ENCODE measurements at regions not wholly inside any gene's neighbourhood (a gene's known extent, or its start where the extent isn't known, plus 50 kb on each side); places are given as distances from the start of the nearest gene placed in this dataset.
"Not testable (repeated sequence)": the region's sequence is repeated elsewhere in the genome, so short reads cannot be mapped to it uniquely, and the experiment has no call there.

- Mint-ChIP-seq H3K27ac (no peak overlapping the region), H3K4me3 (no peak overlapping the region), H3K36me3 (ENCODE audit: low read depth) (no peaks in the 10 kb centered on the region), H3K9me3 (peaks cover 14% of the 10 kb centered on the region), H3K4me1 (no peaks in the 10 kb centered on the region), H3K27me3 (no peaks in the 10 kb centered on the region)
- ATAC-seq, result no peak
- DNase-seq, result no peak
Observed at GRCh38 chr10:109047856-109048255, 875.5 kb downstream of the XPNPEP1 start.

GRCh38 chr10:109046427-109046826, 876.9 kb downstream of the XPNPEP1 start:
- not testable (repeated sequence) for H3K36me3 Mint-ChIP-seq (ENCODE audit: low read depth); DNase-seq; ATAC-seq; H3K4me3 Mint-ChIP-seq; H3K27me3 Mint-ChIP-seq; H3K4me1 Mint-ChIP-seq; H3K27ac Mint-ChIP-seq
- peaks cover 14% of the 10 kb centered on the region for H3K9me3 Mint-ChIP-seq

GRCh38 chr10:109040622-109041021, 882.7 kb downstream of the XPNPEP1 start:
- no peak overlapping the region for H3K4me3 Mint-ChIP-seq
- H3K27ac Mint-ChIP-seq, result no peak overlapping the region
- DNase-seq (no peak), ATAC-seq (no peak)
- H3K9me3 Mint-ChIP-seq, result no peaks in the 10 kb centered on the region
- H3K36me3 Mint-ChIP-seq (ENCODE audit: low read depth), result no peaks in the 10 kb centered on the region
- no peaks in the 10 kb centered on the region for H3K4me1 Mint-ChIP-seq
- no peaks in the 10 kb centered on the region for H3K27me3 Mint-ChIP-seq

GRCh38 chr10:109037978-109038377, 885.3 kb downstream of the XPNPEP1 start:
- H3K36me3 Mint-ChIP-seq (ENCODE audit: low read depth), result no peaks in the 10 kb centered on the region
- DNase-seq, result no peak
- no peaks in the 10 kb centered on the region for H3K4me1 Mint-ChIP-seq
- no peak overlapping the region for H3K4me3 Mint-ChIP-seq
- no peak for ATAC-seq
- no peak overlapping the region for H3K27ac Mint-ChIP-seq
- no peaks in the 10 kb centered on the region for H3K27me3 Mint-ChIP-seq
- no peaks in the 10 kb centered on the region for H3K9me3 Mint-ChIP-seq

- Mint-ChIP-seq H3K4me1 (no peaks in the 10 kb centered on the region), H3K4me3 (no peak overlapping the region), H3K27ac (no peak overlapping the region), H3K36me3 (ENCODE audit: low read depth) (no peaks in the 10 kb centered on the region), H3K9me3 (peaks cover 4% of the 10 kb centered on the region), H3K27me3 (no peaks in the 10 kb centered on the region)
- ATAC-seq, result no peak
- DNase-seq, result no peak
Observed at GRCh38 chr10:109030581-109031210, 892.6 kb downstream of the XPNPEP1 start.

- Mint-ChIP-seq H3K9me3 (peaks cover 4% of the 10 kb centered on the region), H3K27ac (no peak overlapping the region), H3K36me3 (ENCODE audit: low read depth) (no peaks in the 10 kb centered on the region), H3K4me1 (no peaks in the 10 kb centered on the region), H3K27me3 (no peaks in the 10 kb centered on the region), H3K4me3 (no peak overlapping the region)
- DNase-seq, result no peak
- ATAC-seq, result peak; percentile 15
Observed at GRCh38 chr10:109029870-109030269, 893.4 kb downstream of the XPNPEP1 start.

- ATAC-seq (no peak), DNase-seq (no peak)
- H3K36me3 Mint-ChIP-seq (ENCODE audit: low read depth), result no peaks in the 10 kb centered on the region
- no peak overlapping the region for H3K4me3 Mint-ChIP-seq
- H3K27me3 Mint-ChIP-seq, result no peaks in the 10 kb centered on the region
- no peak overlapping the region for H3K27ac Mint-ChIP-seq
- no peaks in the 10 kb centered on the region for H3K4me1 Mint-ChIP-seq
- peaks cover 11% of the 10 kb centered on the region for H3K9me3 Mint-ChIP-seq
Observed at GRCh38 chr10:109027534-109028185, 895.7 kb downstream of the XPNPEP1 start.

- Mint-ChIP-seq H3K4me1 (no peaks in the 10 kb centered on the region), H3K27ac (no peak overlapping the region), H3K4me3 (no peak overlapping the region), H3K27me3 (no peaks in the 10 kb centered on the region), H3K9me3 (peaks cover 11% of the 10 kb centered on the region), H3K36me3 (ENCODE audit: low read depth) (no peaks in the 10 kb centered on the region)
- ATAC-seq (no peak), DNase-seq (no peak)
Observed at GRCh38 chr10:109025172-109025571, 898.1 kb downstream of the XPNPEP1 start.

GRCh38 chr10:109022417-109023049, 900.8 kb downstream of the XPNPEP1 start:
- DNase-seq, result no peak
- no peak overlapping the region for H3K4me3 Mint-ChIP-seq
- H3K27me3 Mint-ChIP-seq, result no peaks in the 10 kb centered on the region
- H3K36me3 Mint-ChIP-seq (ENCODE audit: low read depth), result no peaks in the 10 kb centered on the region
- peaks cover 11% of the 10 kb centered on the region for H3K9me3 Mint-ChIP-seq
- ATAC-seq, result no peak
- no peak overlapping the region for H3K27ac Mint-ChIP-seq
- H3K4me1 Mint-ChIP-seq, result no peaks in the 10 kb centered on the region

- no peak overlapping the region for H3K27ac Mint-ChIP-seq
- peaks cover 2% of the 10 kb centered on the region for H3K9me3 Mint-ChIP-seq
- H3K27me3 Mint-ChIP-seq, result no peaks in the 10 kb centered on the region
- no peak overlapping the region for H3K4me3 Mint-ChIP-seq
- DNase-seq, result no peak
- no peaks in the 10 kb centered on the region for H3K4me1 Mint-ChIP-seq
- ATAC-seq, result no peak
- H3K36me3 Mint-ChIP-seq (ENCODE audit: low read depth), result no peaks in the 10 kb centered on the region
Observed at GRCh38 chr10:109019001-109019424, 904.3 kb downstream of the XPNPEP1 start.

- H3K4me3 Mint-ChIP-seq, result no peak overlapping the region
- DNase-seq (no peak), ATAC-seq (no peak)
- H3K27ac Mint-ChIP-seq, result no peak overlapping the region
- H3K9me3 Mint-ChIP-seq, result peaks cover 3% of the 10 kb centered on the region
- no peaks in the 10 kb centered on the region for H3K27me3 Mint-ChIP-seq
- no peaks in the 10 kb centered on the region for H3K4me1 Mint-ChIP-seq
- H3K36me3 Mint-ChIP-seq (ENCODE audit: low read depth), result no peaks in the 10 kb centered on the region
Observed at GRCh38 chr10:109007514-109007913, 915.8 kb downstream of the XPNPEP1 start.

GRCh38 chr10:108990441-108990840, 932.9 kb downstream of the XPNPEP1 start:
- ATAC-seq, result no peak
- no peaks in the 10 kb centered on the region for H3K27me3 Mint-ChIP-seq
- no peak overlapping the region for H3K4me3 Mint-ChIP-seq
- no peaks in the 10 kb centered on the region for H3K4me1 Mint-ChIP-seq
- DNase-seq, result no peak
- peaks cover 8% of the 10 kb centered on the region for H3K9me3 Mint-ChIP-seq
- H3K27ac Mint-ChIP-seq, result no peak overlapping the region
- no peaks in the 10 kb centered on the region for H3K36me3 Mint-ChIP-seq (ENCODE audit: low read depth)

GRCh38 chr10:108989976-108990375, 933.3 kb downstream of the XPNPEP1 start:
- ATAC-seq, result no peak
- H3K36me3 Mint-ChIP-seq (ENCODE audit: low read depth), result no peaks in the 10 kb centered on the region
- H3K4me1 Mint-ChIP-seq, result no peaks in the 10 kb centered on the region
- H3K27ac Mint-ChIP-seq, result no peak overlapping the region
- no peak for DNase-seq
- H3K9me3 Mint-ChIP-seq, result peaks cover 8% of the 10 kb centered on the region
- no peak overlapping the region for H3K4me3 Mint-ChIP-seq
- no peaks in the 10 kb centered on the region for H3K27me3 Mint-ChIP-seq

GRCh38 chr10:108982159-108982558, 941.2 kb downstream of the XPNPEP1 start:
- Mint-ChIP-seq H3K4me1 (no peaks in the 10 kb centered on the region), H3K27ac (no peak overlapping the region), H3K27me3 (no peaks in the 10 kb centered on the region), H3K9me3 (peaks cover 11% of the 10 kb centered on the region), H3K36me3 (ENCODE audit: low read depth) (no peaks in the 10 kb centered on the region), H3K4me3 (no peak overlapping the region)
- DNase-seq (no peak), ATAC-seq (no peak)

- ATAC-seq (no peak), DNase-seq (no peak)
- no peak overlapping the region for H3K4me3 Mint-ChIP-seq
- H3K9me3 Mint-ChIP-seq, result peaks cover 17% of the 10 kb centered on the region
- H3K27me3 Mint-ChIP-seq, result no peaks in the 10 kb centered on the region
- no peaks in the 10 kb centered on the region for H3K36me3 Mint-ChIP-seq (ENCODE audit: low read depth)
- H3K27ac Mint-ChIP-seq, result no peak overlapping the region
- no peaks in the 10 kb centered on the region for H3K4me1 Mint-ChIP-seq
Observed at GRCh38 chr10:108980869-108981268, 942.4 kb downstream of the XPNPEP1 start.

Data from activated naive CD8-positive, alpha-beta T cell treated with anti-CD3 and anti-CD28 coated beads, Interleukin-2, amount 50 U/mL, for 24 hours (primary cell).